Ovary (tissue), 3 donors: ENCODE measurements at regions not wholly inside any gene's neighbourhood (a gene's known extent, or its start where the extent isn't known, plus 50 kb on each side); places are given as distances from the start of the nearest gene placed in this dataset.

Experiments used
- POLR2A ChIP-seq: fragments of 450-650 bp; IDR thresholded peaks from one replicate; pipeline ENCODE4 v1.6.1; 2017; ENCODE audit warnings: antibody characterized with exemption, mild to moderate bottlenecking, moderate library complexity
- TF ChIP-seq, protein P1 (sequence below), 3 donors: fragments of 450-650 bp in 2 of 3; fragments of 200-600 bp in 1 of 3; IDR thresholded peaks; one replicate each; pipeline versions ENCODE4 v1.5.1 to v1.8.0; 2016 to 2022; ENCODE audit warnings: antibody characterized with exemption in 3 of 3, mild to moderate bottlenecking in 1 of 3
- donor health status: DM: no; HTN: no; CAD: no.

DNA sequence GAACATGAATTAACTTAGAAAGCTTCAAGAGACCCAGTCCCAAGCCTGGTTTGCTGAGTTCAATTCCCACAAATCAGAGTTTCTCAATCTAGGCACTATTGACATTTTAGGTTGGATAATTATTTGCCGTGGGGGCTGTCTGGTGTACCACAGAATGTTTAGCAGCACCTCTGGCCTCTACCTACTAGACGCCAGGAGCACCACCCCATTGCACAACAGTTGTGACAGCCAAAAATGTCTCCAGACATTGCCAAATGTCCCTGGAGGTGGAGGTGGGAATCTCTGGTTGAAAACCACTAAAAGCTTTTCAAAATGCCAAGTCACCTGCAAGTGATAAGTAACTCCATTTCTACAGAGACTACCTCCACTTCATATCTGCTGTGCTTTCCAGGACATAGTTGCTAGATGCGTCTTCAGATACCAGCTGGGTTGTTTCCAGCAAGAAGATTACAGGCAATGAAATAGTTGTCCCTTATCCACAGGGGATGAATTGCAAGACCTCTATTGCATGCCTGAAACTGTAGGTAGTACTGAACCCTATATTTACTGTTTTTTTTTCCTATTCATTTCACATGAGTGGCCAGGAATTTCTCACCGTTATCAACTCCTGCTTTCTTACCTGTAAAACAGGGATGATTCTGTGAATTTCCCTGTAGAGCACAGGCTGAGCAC is 554.3 kb downstream of the ZEB2 start:
- TF ChIP-seq, protein P1, sequence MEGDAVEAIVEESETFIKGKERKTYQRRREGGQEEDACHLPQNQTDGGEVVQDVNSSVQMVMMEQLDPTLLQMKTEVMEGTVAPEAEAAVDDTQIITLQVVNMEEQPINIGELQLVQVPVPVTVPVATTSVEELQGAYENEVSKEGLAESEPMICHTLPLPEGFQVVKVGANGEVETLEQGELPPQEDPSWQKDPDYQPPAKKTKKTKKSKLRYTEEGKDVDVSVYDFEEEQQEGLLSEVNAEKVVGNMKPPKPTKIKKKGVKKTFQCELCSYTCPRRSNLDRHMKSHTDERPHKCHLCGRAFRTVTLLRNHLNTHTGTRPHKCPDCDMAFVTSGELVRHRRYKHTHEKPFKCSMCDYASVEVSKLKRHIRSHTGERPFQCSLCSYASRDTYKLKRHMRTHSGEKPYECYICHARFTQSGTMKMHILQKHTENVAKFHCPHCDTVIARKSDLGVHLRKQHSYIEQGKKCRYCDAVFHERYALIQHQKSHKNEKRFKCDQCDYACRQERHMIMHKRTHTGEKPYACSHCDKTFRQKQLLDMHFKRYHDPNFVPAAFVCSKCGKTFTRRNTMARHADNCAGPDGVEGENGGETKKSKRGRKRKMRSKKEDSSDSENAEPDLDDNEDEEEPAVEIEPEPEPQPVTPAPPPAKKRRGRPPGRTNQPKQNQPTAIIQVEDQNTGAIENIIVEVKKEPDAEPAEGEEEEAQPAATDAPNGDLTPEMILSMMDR (IDR thresholded peaks at IDR 0.05) = no peak
- TF ChIP-seq POLR2A = no peak
